Neuronal stem cell (in vitro differentiated cells): ENCODE measurements at regions not wholly inside any gene's neighbourhood (a gene's known extent, or its start where the extent isn't known, plus 50 kb on each side); places are given as distances from the start of the nearest gene placed in this dataset.

Experiments
- DNase-seq: peaks from one replicate; pipeline ENCODE4 v3.0.0-alpha.2; 2013; ENCODE audit warnings: low spot score
- H2AFZ ChIP-seq: one replicate; pipeline ENCODE4 v1.6.1; 2013; ENCODE audit warnings: mild to moderate bottlenecking, low read length, inconsistent platforms
- H2AK5ac ChIP-seq: 2 replicates; pipeline ENCODE4 v1.6.1; 2013; ENCODE audit warnings: low read depth, mild to moderate bottlenecking, inconsistent platforms, low read length, moderate library complexity, mixed read lengths
- H2BK120ac ChIP-seq: 2 replicates; pipeline ENCODE4 v1.6.1; 2013; ENCODE audit warnings: low read depth, mild to moderate bottlenecking, inconsistent platforms, low read length, moderate library complexity, mixed read lengths
- H2BK12ac ChIP-seq: one replicate; pipeline ENCODE4 v1.6.1; 2013; ENCODE audit warnings: low read length, inconsistent platforms
- H2BK15ac ChIP-seq: 2 replicates; pipeline ENCODE4 v1.6.1; 2013; ENCODE audit warnings: mild to moderate bottlenecking, low read length, inconsistent platforms, mixed read lengths
- H2BK5ac ChIP-seq: one replicate; pipeline ENCODE4 v1.6.1; 2013; ENCODE audit warnings: inconsistent platforms, mild to moderate bottlenecking, low read length, moderate library complexity
- H3K14ac ChIP-seq: one replicate; pipeline ENCODE4 v1.6.1; 2013; ENCODE audit warnings: low read length, inconsistent platforms
- H3K18ac ChIP-seq: 2 replicates; pipeline ENCODE4 v1.6.1; 2013; ENCODE audit warnings: low read length, inconsistent platforms
- H3K23ac ChIP-seq: 2 replicates; pipeline ENCODE4 v1.6.1; 2013; ENCODE audit warnings: low read depth, mild to moderate bottlenecking, mixed read lengths, low read length, inconsistent platforms; ENCODE audit not compliant: poor library complexity
- H3K27ac ChIP-seq: replicated peaks from 3 replicates; pipeline ENCODE4 v1.5.1; 2013; ENCODE audit warnings: low read length, inconsistent platforms
- H3K27me3 ChIP-seq, 3 experiments: 2 replicates each; pipeline ENCODE4 v1.6.1; 2013; ENCODE audit warnings: low read length in 3 of 3, mild to moderate bottlenecking in 2 of 3, inconsistent platforms in 1 of 3, low read depth in 1 of 3, mixed read lengths in 1 of 3, moderate library complexity in 1 of 3; ENCODE audit not compliant: control insufficient read depth in 3 of 3, insufficient read depth in 3 of 3
- H3K36me3 ChIP-seq, 2 donors: replicated peaks in 1 of 2; 2 replicates each; pipeline ENCODE4 v1.6.1; 2013; ENCODE audit warnings: low read length in 2 of 2; ENCODE audit not compliant: control insufficient read depth in 2 of 2, insufficient read depth in 2 of 2
- H3K4ac ChIP-seq: 2 replicates; pipeline ENCODE4 v1.6.1; 2013; ENCODE audit warnings: inconsistent platforms, mild to moderate bottlenecking, low read length, moderate library complexity
- H3K4me1 ChIP-seq, 2 donors: 1 replicate in 1 of 2; 2 replicates in 1 of 2; pipeline ENCODE4 v1.6.1; 2013; ENCODE audit warnings: low read length in 2 of 2, low read depth in 1 of 2; ENCODE audit not compliant: control insufficient read depth in 2 of 2, insufficient read depth in 1 of 2
- H3K4me2 ChIP-seq: one replicate; pipeline ENCODE4 v1.6.1; 2013; ENCODE audit warnings: mild to moderate bottlenecking, low read length, inconsistent platforms; ENCODE audit not compliant: insufficient read depth, poor library complexity, severe bottlenecking
- H3K4me3 ChIP-seq, 2 donors: 2 replicates each; pipeline ENCODE4 v1.5.1; 2013; ENCODE audit warnings: low read length in 2 of 2, mild to moderate bottlenecking in 2 of 2, inconsistent platforms in 1 of 2, moderate library complexity in 1 of 2
- H3K79me1 ChIP-seq: one replicate; pipeline ENCODE4 v1.6.1; 2013; ENCODE audit warnings: low read depth, mild to moderate bottlenecking, inconsistent platforms, low read length, moderate library complexity
- H3K9ac ChIP-seq: one replicate; pipeline ENCODE4 v1.6.1; 2013; ENCODE audit warnings: mild to moderate bottlenecking, low read depth, low read length, inconsistent platforms; ENCODE audit not compliant: poor library complexity
- H3K9me3 ChIP-seq, 2 donors: replicated peaks in 1 of 2; 2 replicates each; pipeline versions ENCODE3 to v1.6.1; 2013; ENCODE audit warnings: low read length in 2 of 2, mild to moderate bottlenecking in 2 of 2, inconsistent platforms in 1 of 2, low read depth in 1 of 2, mixed read lengths in 1 of 2, moderate library complexity in 1 of 2; ENCODE audit not compliant: control insufficient read depth in 2 of 2, insufficient read depth in 1 of 2
- H4K8ac ChIP-seq: one replicate; pipeline ENCODE4 v1.6.1; 2013; ENCODE audit warnings: low read depth, mild to moderate bottlenecking, inconsistent platforms, low read length, moderate library complexity
- H4K91ac ChIP-seq: one replicate; pipeline ENCODE4 v1.6.1; 2013; ENCODE audit warnings: low read length, low read depth, mild to moderate bottlenecking, inconsistent platforms; ENCODE audit not compliant: poor library complexity
- WGBS, 2 donors: extraction: QIAGEN DNeasy Blood & Tissue Kit; methylation state at CpG; one replicate each; pipeline ENCODE4 v1.1.7; 2013; ENCODE audit warnings: missing lambda C conversion rate in 2 of 2, mixed read lengths in 1 of 2; ENCODE audit not compliant: insufficient read length in 2 of 2, insufficient replicate concordance in 1 of 2; ENCODE audit errors: extremely low coverage in 2 of 2; 5-methylcytosine and 5-hydroxymethylcytosine counted together

- H2BK15ac ChIP-seq: no peak overlapping the region
- no peak overlapping the region for H3K4me3 ChIP-seq
- no peak overlapping the region for H3K9ac ChIP-seq
- no peak for DNase-seq
- no peaks in the 10 kb centered on the region for H3K4me1 ChIP-seq
- no peak overlapping the region for H2AFZ ChIP-seq
- H3K27ac ChIP-seq: no peak overlapping the region
- no peak overlapping the region for H3K14ac ChIP-seq
- no peak overlapping the region for H4K8ac ChIP-seq
- H3K36me3 ChIP-seq: no peaks in the 10 kb centered on the region
- no CpG with 5 or more reads among the region's 1 CpG for WGBS, 2 donors
- H3K9me3 ChIP-seq: no peaks in the 10 kb centered on the region
- no peak overlapping the region for H2BK120ac ChIP-seq
- no peak overlapping the region for H3K4ac ChIP-seq
- no peaks in the 10 kb centered on the region for H3K79me1 ChIP-seq
- H3K18ac ChIP-seq: no peak overlapping the region
- H3K4me2 ChIP-seq: no peak overlapping the region
- H3K27me3 ChIP-seq: no peaks in the 10 kb centered on the region
- H4K91ac ChIP-seq: no peak overlapping the region
- no peak overlapping the region for H2BK12ac ChIP-seq
- H2AK5ac ChIP-seq: no peak overlapping the region
- H3K23ac ChIP-seq: no peak overlapping the region
- H2BK5ac ChIP-seq: no peak overlapping the region
Observed at GRCh38 chr1:178637841-178638240, 87.2 kb upstream of the RALGPS2 start.

- peaks cover 0 to 2% of the 10 kb centered on the region in 2 donors for H3K4me1 ChIP-seq
- H2BK5ac ChIP-seq: no peak overlapping the region
- no peak for DNase-seq
- H3K27ac ChIP-seq: no peak overlapping the region
- no peaks in the 10 kb centered on the region for H3K79me1 ChIP-seq
- H3K27me3 ChIP-seq: no peaks in the 10 kb centered on the region
- H2BK12ac ChIP-seq: no peak overlapping the region
- H3K14ac ChIP-seq: no peak overlapping the region
- no peaks in the 10 kb centered on the region for H3K9me3 ChIP-seq
- H3K4ac ChIP-seq: no peak overlapping the region
- no peak overlapping the region for H2BK15ac ChIP-seq
- H2AFZ ChIP-seq: no peak overlapping the region
- H3K4me2 ChIP-seq: no peak overlapping the region
- no peak overlapping the region for H2BK120ac ChIP-seq
- H4K8ac ChIP-seq: no peak overlapping the region
- no peaks in the 10 kb centered on the region for H3K36me3 ChIP-seq
- no peak overlapping the region for H3K23ac ChIP-seq
- no peak overlapping the region for H3K9ac ChIP-seq
- no peak overlapping the region for H3K18ac ChIP-seq
- H2AK5ac ChIP-seq: no peak overlapping the region
- no peak overlapping the region for H3K4me3 ChIP-seq
- no peak overlapping the region for H4K91ac ChIP-seq
Observed at GRCh38 chr1:178639326-178639725, 85.7 kb upstream of the RALGPS2 start.

GRCh38 chr1:178642282-178642681 is 82.8 kb upstream of the RALGPS2 start:
- Histone ChIP-seq H3K23ac (no peak overlapping the region), H3K4ac (no peak overlapping the region), H4K8ac (no peak overlapping the region), H3K18ac (no peak overlapping the region), H2AFZ (no peak overlapping the region), H3K14ac (no peak overlapping the region), H3K9ac (no peak overlapping the region), H3K9me3 (no peaks in the 10 kb centered on the region), H2BK15ac (no peak overlapping the region), H4K91ac (no peak overlapping the region), H2BK120ac (no peak overlapping the region), H3K36me3 (no peaks in the 10 kb centered on the region), H3K79me1 (no peaks in the 10 kb centered on the region), H3K27ac (no peak overlapping the region), H2BK12ac (no peak overlapping the region), H3K4me3 (no peak overlapping the region), H3K4me1 (peaks cover 8 to 11% of the 10 kb centered on the region in 2 donors), H3K27me3 (no peaks in the 10 kb centered on the region), H2AK5ac (no peak overlapping the region), H3K4me2 (no peak overlapping the region), H2BK5ac (no peak overlapping the region)
- no peak for DNase-seq
- WGBS, 2 donors: no CpG with 5 or more reads among the region's 5 CpGs

GRCh38 chr1:178643349-178643748 is 81.7 kb upstream of the RALGPS2 start:
- H3K4ac ChIP-seq: no peak overlapping the region
- WGBS, 2 donors: no CpG with 5 or more reads among the region's 4 CpGs
- H3K9me3 ChIP-seq: no peaks in the 10 kb centered on the region

More at GRCh38 chr1:178643349-178643748, 81.7 kb upstream of the RALGPS2 start:
- H2BK120ac ChIP-seq: no peak overlapping the region
- no peak for DNase-seq
- H3K9ac ChIP-seq: no peak overlapping the region
- H3K79me1 ChIP-seq: no peaks in the 10 kb centered on the region
- H2BK12ac ChIP-seq: no peak overlapping the region
- no peak overlapping the region for H4K91ac ChIP-seq
- H3K36me3 ChIP-seq: no peaks in the 10 kb centered on the region
- peaks cover 8 to 11% of the 10 kb centered on the region in 2 donors for H3K4me1 ChIP-seq
- H2AK5ac ChIP-seq: no peak overlapping the region
- H2BK15ac ChIP-seq: no peak overlapping the region
- no peak overlapping the region for H4K8ac ChIP-seq
- H3K4me2 ChIP-seq: no peak overlapping the region
- no peak overlapping the region for H3K27ac ChIP-seq
- H3K23ac ChIP-seq: no peak overlapping the region
- no peak overlapping the region for H3K18ac ChIP-seq
- H3K27me3 ChIP-seq: no peaks in the 10 kb centered on the region
- H3K4me3 ChIP-seq: no peak overlapping the region
- H2AFZ ChIP-seq: no peak overlapping the region
- no peak overlapping the region for H2BK5ac ChIP-seq
- H3K14ac ChIP-seq: no peak overlapping the region
